K562 (cell line): ENCODE measurements at regions not wholly inside any gene's neighbourhood (a gene's known extent, or its start where the extent isn't known, plus 50 kb on each side); places are given as distances from the start of the nearest gene placed in this dataset.

Experiments
- ATAC-seq: fragments of 200-7000 bp; cut with Tn5 transposase; 3 replicates; pipeline ENCODE4 v1.9.1; 2020; ENCODE audit warnings: moderate library complexity
- BruUV-seq: library from RNA; stranded (reverse); fragments of 400-500 nt; replicated peaks from 2 replicates; lab custom pipeline; 2021; lab: Mats Ljungman, UMichigan
- CTCF ChIA-PET: fragments of 300-600 bp; formaldehyde crosslinking; extraction: SDS; loops from one replicate; lab custom pipeline; 2021; ENCODE audit warnings: low intra/inter-chr PET ratio; lab: Yijun Ruan, JAX
- POLR2A ChIA-PET: fragments of 300-600, 350-650 bp; sonication (Branson Sonifier 250); formaldehyde crosslinking; extraction: SDS; loops from one replicate; lab custom pipeline; 2021; ENCODE audit warnings: antibody characterized with exemption, inconsistent platforms; lab: Yijun Ruan, JAX
- DNase-seq, 4 experiments: peaks; one replicate each; pipeline versions ENCODE4 v3.0.0 to v3.0.0-alpha.2; 2011 to 2018; ENCODE audit warnings: low spot score in 3 of 4, mixed read lengths in 3 of 4; ENCODE audit errors: extremely low read depth in 1 of 4
- FAIRE-seq: peaks from 2 replicates; lab custom pipeline; 2011; peaks lifted over from hg19 to GRCh38; lab: Jason Lieb, UNC
- H2AFZ ChIP-seq: 2 replicates; pipeline ENCODE4 v1.6.0; 2011; ENCODE audit warnings: low read depth, low read length, control low read depth, inconsistent platforms
- H3K27ac ChIP-seq: fragments of 200-600 bp; 3 replicates; pipeline ENCODE4 v1.8.0; 2011; ENCODE audit warnings: low read depth, mild to moderate bottlenecking, control low read depth, inconsistent platforms, low read length, moderate library complexity, mixed read lengths; ENCODE audit errors: extremely low read depth
- H3K27me3 ChIP-seq, 2 experiments: fragments of 300-600 bp in 1 of 2; 2 replicates in 1 of 2; 3 replicates in 1 of 2; pipeline versions ENCODE4 v1.6.0 to v1.8.0; 2011; ENCODE audit warnings: inconsistent platforms in 2 of 2, low read length in 2 of 2, mild to moderate bottlenecking in 1 of 2, mixed read lengths in 1 of 2, moderate library complexity in 1 of 2; ENCODE audit not compliant: control insufficient read depth in 2 of 2, insufficient read depth in 2 of 2
- H3K36me3 ChIP-seq: fragments of 300-600 bp; 3 replicates; pipeline ENCODE4 v1.8.0; 2011; ENCODE audit warnings: mild to moderate bottlenecking, low read length, inconsistent platforms; ENCODE audit not compliant: control insufficient read depth, insufficient read depth
- H3K4me1 ChIP-seq, 2 experiments: fragments of 200-600 bp in 1 of 2; replicated peaks in 1 of 2; 2 replicates in 1 of 2; 3 replicates in 1 of 2; pipeline versions ENCODE4 v1.5.1 to v1.8.0; 2011; ENCODE audit warnings: inconsistent platforms in 2 of 2, low read length in 2 of 2, mild to moderate bottlenecking in 1 of 2, mixed read lengths in 1 of 2, moderate library complexity in 1 of 2; ENCODE audit not compliant: control insufficient read depth in 2 of 2, insufficient read depth in 2 of 2
- H3K4me2 ChIP-seq: 2 replicates; pipeline ENCODE4 v1.6.1; 2011; ENCODE audit warnings: low read length, control low read depth, inconsistent platforms, mixed read lengths; ENCODE audit not compliant: insufficient read depth
- H3K4me3 ChIP-seq: fragments of 200-600 bp; sonication (generic), shearing (Covaris generic); 2 replicates; pipeline ENCODE4 v1.5.1; 2016; ENCODE audit warnings: control low read depth, inconsistent platforms
- H3K79me2 ChIP-seq: fragments of 200-600 bp; 3 replicates; pipeline ENCODE4 v1.8.0; 2011; ENCODE audit warnings: low read length, inconsistent platforms; ENCODE audit not compliant: control insufficient read depth, insufficient read depth
- H3K9ac ChIP-seq, 2 experiments: 2 replicates each; pipeline versions ENCODE4 v1.6.0 to v1.6.1; 2011; ENCODE audit warnings: low read depth in 2 of 2, low read length in 2 of 2, control low read depth in 1 of 2, inconsistent platforms in 1 of 2, mild to moderate bottlenecking in 1 of 2, mixed read lengths in 1 of 2; ENCODE audit not compliant: insufficient read depth in 1 of 2
- H3K9me1 ChIP-seq: one replicate; pipeline ENCODE4 v1.6.0; 2011; ENCODE audit warnings: inconsistent platforms, mild to moderate bottlenecking, low read length, moderate library complexity; ENCODE audit not compliant: control insufficient read depth, insufficient read depth
- H3K9me3 ChIP-seq: replicated peaks from 2 replicates; pipeline ENCODE4 v1.5.1; 2011; ENCODE audit warnings: low read depth, low read length, inconsistent platforms; ENCODE audit not compliant: control insufficient read depth, insufficient read depth
- H4K20me1 ChIP-seq: replicated peaks from 2 replicates; pipeline ENCODE4 v1.6.1; 2011; ENCODE audit warnings: low read length, inconsistent platforms, mixed read lengths; ENCODE audit not compliant: control insufficient read depth, insufficient read depth
- ARID3B ChIP-seq: fragments of 250-450 bp; sonication (Bioruptor Pico); IDR thresholded peaks from 2 replicates; pipeline ENCODE4 v1.4.0; 2020; ENCODE audit warnings: borderline replicate concordance
- GTF2A2 ChIP-seq: IDR thresholded peaks from 2 replicates; pipeline ENCODE4 v1.6.1; 2016; ENCODE audit warnings: mild to moderate bottlenecking, missing genetic modification characterization, missing compliant biosample characterization
- MBD1 ChIP-seq: fragments of 250-450 bp; sonication (Bioruptor Pico); IDR thresholded peaks from 2 replicates; pipeline ENCODE4 v1.8.0; 2022; ENCODE audit warnings: inconsistent platforms
- PBX2 ChIP-seq, 2 experiments: IDR thresholded peaks in 1 of 2; conservative IDR thresholded peaks in 1 of 2; 2 replicates each; pipeline ENCODE4 v1.6.1; 2016; ENCODE audit warnings: low read depth in 2 of 2, mild to moderate bottlenecking in 1 of 2, missing compliant biosample characterization in 1 of 2, missing genetic modification characterization in 1 of 2, moderate library complexity in 1 of 2
- SNRNP70 ChIP-seq: fragments of 200-400 bp; formaldehyde crosslinking; optimal IDR thresholded peaks from 2 replicates; pipeline ENCODE3; 2017; ENCODE audit warnings: low read depth, low read length
- ZNF318 ChIP-seq, 2 experiments: fragments of 450-650 bp; IDR thresholded peaks; 2 replicates each; pipeline ENCODE4 v1.6.1; 2016; ENCODE audit warnings: mild to moderate bottlenecking in 2 of 2, borderline replicate concordance in 1 of 2, low read depth in 1 of 2, moderate library complexity in 1 of 2
- WGBS: fragments of 100-300 bp; shearing (Covaris generic); methylation state at CpG from one replicate; pipeline ENCODE4 v1.1.6; 2016; ENCODE audit warnings: low coverage, mixed read lengths; ENCODE audit not compliant: insufficient coverage; ENCODE audit errors: missing lambda C conversion rate; 5-methylcytosine and 5-hydroxymethylcytosine counted together
- in situ Hi-C: fragments of 300-500 bp; cut with MboI; formaldehyde crosslinking; loops from 4 replicates; pipeline ENCODE4 v1.15.0; 2018; ENCODE audit warnings: inconsistent platforms, mixed read lengths
- intact Hi-C: fragments of 100-400 bp; cut with micrococcal nuclease; formaldehyde crosslinking; loops from 2 replicates; pipeline ENCODE4 v1.14.2; 2022

- Histone ChIP-seq H3K27me3 (no peaks in the 10 kb centered on the region), H3K4me3 (no peak overlapping the region), H3K9me1 (no peaks in the 10 kb centered on the region), H3K9me3 (no peaks in the 10 kb centered on the region), H3K36me3 (no peaks in the 10 kb centered on the region), H3K79me2 (no peaks in the 10 kb centered on the region), H3K9ac (no peak overlapping the region), H3K4me1 (no peaks in the 10 kb centered on the region), H3K27ac (no peak overlapping the region), H2AFZ (no peak overlapping the region), H3K4me2 (no peak overlapping the region), H4K20me1 (no peaks in the 10 kb centered on the region)
- no TSS peak for BruUV-seq
- intact Hi-C loops = no loop called here
- POLR2A ChIA-PET = no interaction called here
- FAIRE-seq (no peak), ATAC-seq (no peak), DNase-seq (no peak)
- 0% methylated on average over 2 of the region's 2 CpGs for WGBS
- CTCF ChIA-PET = no interaction called here
- in situ Hi-C loops = no loop called here
- TF ChIP-seq ARID3B (CRISPR knock-in tag) (no peak), PBX2 (CRISPR knock-in tag; IDR thresholded peaks at IDR 0.05; ENCODE audit: low read depth) (no peak), PBX2 (tag; conservative IDR thresholded peaks at IDR 0.05; ENCODE audit: low read depth) (no peak), MBD1 (no peak), GTF2A2 (tag) (no peak), ZNF318 (IDR thresholded peaks at IDR 0.05; ENCODE audit: borderline replicate concordance in 1 of 2, low read depth in 1 of 2) (no peak), SNRNP70 (no peak)
Observed at GRCh38 chr2:176679061-176679669, 409.9 kb downstream of the MTX2 start.
